GM18907 (cell line): ENCODE measurements at regions not wholly inside any gene's neighbourhood (a gene's known extent, or its start where the extent isn't known, plus 50 kb on each side); places are given as distances from the start of the nearest gene placed in this dataset.
A peak's percentile ranks its signal among the peaks of the same experiment; 100 is the strongest.

Source experiments
- ATAC-seq: cut with Tn5 transposase; IDR thresholded peaks from one replicate; pipeline ENCODE4 v1.9.1; 2021; ENCODE audit warnings: mild to moderate bottlenecking, moderate library complexity; ENCODE audit not compliant: unreplicated experiment

GRCh38 chr1:219477861-219478260 lies 135.0 kb downstream of the ZC3H11B start:
- no peak for ATAC-seq

- ATAC-seq, result peak; percentile 36
Measured at GRCh38 chr1:219476716-219477115, 136.2 kb downstream of the ZC3H11B start.

- ATAC-seq, result peak; percentile 93
Measured at GRCh38 chr1:219476116-219476515, 136.8 kb downstream of the ZC3H11B start.

GRCh38 chr1:219472596-219472995 lies 140.3 kb downstream of the ZC3H11B start:
- ATAC-seq, result peak; percentile 50

GRCh38 chr1:219467524-219467923 lies 145.4 kb downstream of the ZC3H11B start:
- no peak for ATAC-seq

- no peak for ATAC-seq
Measured at GRCh38 chr1:219466766-219467165, 146.1 kb downstream of the ZC3H11B start.

- peak; percentile 69 for ATAC-seq
Measured at GRCh38 chr1:219465212-219466093, 147.5 kb downstream of the ZC3H11B start.

- no peak for ATAC-seq
Measured at GRCh38 chr1:219463636-219464035, 149.3 kb downstream of the ZC3H11B start.

GRCh38 chr1:219461981-219462400 lies 150.9 kb downstream of the ZC3H11B start:
- no peak for ATAC-seq

- peak; percentile 88 for ATAC-seq
Measured at GRCh38 chr1:219460896-219461815, 151.7 kb downstream of the ZC3H11B start.

GRCh38 chr1:219460081-219460895 lies 152.6 kb downstream of the ZC3H11B start:
- ATAC-seq, result peak; percentile 34

GRCh38 chr1:219459351-219460080 lies 153.4 kb downstream of the ZC3H11B start:
- no peak for ATAC-seq

GRCh38 chr1:219446288-219446687 lies 166.6 kb downstream of the ZC3H11B start:
- no peak for ATAC-seq

GRCh38 chr1:219445864-219446263 lies 167.0 kb downstream of the ZC3H11B start:
- no peak for ATAC-seq

- ATAC-seq, result no peak
Measured at GRCh38 chr1:219444474-219444873, 168.4 kb downstream of the ZC3H11B start.

- no peak for ATAC-seq
Measured at GRCh38 chr1:219443763-219444162, 169.1 kb downstream of the ZC3H11B start.

- no peak for ATAC-seq
Measured at GRCh38 chr1:219442611-219443061, 170.3 kb downstream of the ZC3H11B start.

- no peak for ATAC-seq
Measured at GRCh38 chr1:219441884-219442283, 171.0 kb downstream of the ZC3H11B start.

GRCh38 chr1:219439376-219439775 lies 173.5 kb downstream of the ZC3H11B start:
- ATAC-seq, result no peak

GRCh38 chr1:219438386-219438785 lies 174.5 kb downstream of the ZC3H11B start:
- ATAC-seq, result no peak
